ENCODE measurements at regions not wholly inside any gene's neighbourhood (a gene's known extent, or its start where the extent isn't known, plus 50 kb on each side); places are given as distances from the start of the nearest gene placed in this dataset.

DNA sequence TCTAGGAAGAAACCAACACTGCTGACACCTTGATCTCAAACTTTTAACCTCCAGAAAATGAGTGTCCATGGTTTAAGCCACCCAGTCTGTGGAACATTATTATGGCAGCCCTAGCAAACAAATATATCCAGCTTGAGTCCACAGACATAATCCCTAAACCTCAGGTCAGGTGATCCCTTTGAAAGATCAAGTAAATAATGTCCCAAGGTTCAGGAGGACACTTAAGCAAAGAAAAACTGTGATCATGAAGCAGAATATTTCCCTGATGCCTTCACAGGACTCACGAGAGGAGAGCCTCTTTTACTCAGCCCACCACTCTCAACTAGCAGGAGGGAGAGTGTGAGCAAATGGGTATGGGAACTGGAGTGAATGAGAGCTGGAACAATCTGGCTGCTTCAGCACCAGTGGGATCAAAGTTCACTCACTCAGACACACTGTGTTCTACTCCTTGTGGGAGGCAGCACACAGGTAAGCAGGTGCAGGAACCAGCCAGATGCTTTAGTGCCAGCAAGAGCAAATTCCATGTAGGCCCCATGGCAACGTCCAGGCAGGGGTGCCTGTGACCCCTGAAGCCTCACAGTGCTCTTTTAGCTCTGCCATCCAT, 608.4 kb downstream of the RAB28 start:
- Histone ChIP-seq H3K27ac (ENCODE audit: extremely low read depth, low read depth, low read length) (no peak overlapping the region), H3K9me3 (ENCODE audit: control insufficient read depth, insufficient read depth, low read depth, low read length) (no peaks in the 10 kb centered on the region), H3K4me1 (ENCODE audit: control insufficient read depth, insufficient read depth, low read length) (no peaks in the 10 kb centered on the region), H3K4me3 (ENCODE audit: low read depth, low read length) (no peak overlapping the region), H3K36me3 (ENCODE audit: control insufficient read depth in 2 of 2, insufficient read depth in 1 of 2, low read length in 2 of 2) (no peaks in the 10 kb centered on the region)
- ChIA-PET POLR2A (no interaction called here), CTCF (no interaction called here)
- TF ChIP-seq, protein P1, sequence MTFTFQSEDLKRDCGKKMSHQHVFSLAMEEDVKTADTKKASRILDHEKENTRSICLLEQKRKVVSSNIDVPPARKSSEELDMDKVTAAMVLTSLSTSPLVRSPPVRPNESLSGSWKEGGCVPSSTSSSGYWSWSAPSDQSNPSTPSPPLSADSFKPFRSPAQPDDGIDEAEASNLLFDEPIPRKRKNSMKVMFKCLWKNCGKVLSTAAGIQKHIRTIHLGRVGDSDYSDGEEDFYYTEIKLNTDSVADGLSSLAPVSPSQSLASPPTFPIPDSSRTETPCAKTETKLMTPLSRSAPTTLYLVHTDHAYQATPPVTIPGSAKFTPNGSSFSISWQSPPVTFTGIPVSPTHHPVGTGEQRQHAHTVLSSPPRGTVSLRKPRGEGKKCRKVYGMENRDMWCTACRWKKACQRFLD (tag by site-specific recombination; IDR thresholded peaks at IDR 0.05) = no peak
- no peak for TF ChIP-seq TRIM28 (IDR thresholded peaks at IDR 0.05; ENCODE audit: borderline replicate concordance, low read length)
- no peak for TF ChIP-seq ZNF16 (tag by site-specific recombination; IDR thresholded peaks at IDR 0.05; ENCODE audit: low read depth)
- TF ChIP-seq GLIS2 (tag by site-specific recombination; IDR thresholded peaks at IDR 0.05) = no peak
- TF ChIP-seq, protein P2, sequence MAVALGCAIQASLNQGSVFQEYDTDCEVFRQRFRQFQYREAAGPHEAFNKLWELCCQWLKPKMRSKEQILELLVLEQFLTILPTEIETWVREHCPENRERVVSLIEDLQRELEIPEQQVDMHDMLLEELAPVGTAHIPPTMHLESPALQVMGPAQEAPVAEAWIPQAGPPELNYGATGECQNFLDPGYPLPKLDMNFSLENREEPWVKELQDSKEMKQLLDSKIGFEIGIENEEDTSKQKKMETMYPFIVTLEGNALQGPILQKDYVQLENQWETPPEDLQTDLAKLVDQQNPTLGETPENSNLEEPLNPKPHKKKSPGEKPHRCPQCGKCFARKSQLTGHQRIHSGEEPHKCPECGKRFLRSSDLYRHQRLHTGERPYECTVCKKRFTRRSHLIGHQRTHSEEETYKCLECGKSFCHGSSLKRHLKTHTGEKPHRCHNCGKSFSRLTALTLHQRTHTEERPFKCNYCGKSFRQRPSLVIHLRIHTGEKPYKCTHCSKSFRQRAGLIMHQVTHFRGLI (tag by site-specific recombination; IDR thresholded peaks at IDR 0.05) = no peak
- TF ChIP-seq ZNF626 (tag by site-specific recombination; IDR thresholded peaks at IDR 0.05) = no peak
- TF ChIP-seq SCRT2 (tag by site-specific recombination; IDR thresholded peaks at IDR 0.05) = no peak
- TF ChIP-seq, protein P3, sequence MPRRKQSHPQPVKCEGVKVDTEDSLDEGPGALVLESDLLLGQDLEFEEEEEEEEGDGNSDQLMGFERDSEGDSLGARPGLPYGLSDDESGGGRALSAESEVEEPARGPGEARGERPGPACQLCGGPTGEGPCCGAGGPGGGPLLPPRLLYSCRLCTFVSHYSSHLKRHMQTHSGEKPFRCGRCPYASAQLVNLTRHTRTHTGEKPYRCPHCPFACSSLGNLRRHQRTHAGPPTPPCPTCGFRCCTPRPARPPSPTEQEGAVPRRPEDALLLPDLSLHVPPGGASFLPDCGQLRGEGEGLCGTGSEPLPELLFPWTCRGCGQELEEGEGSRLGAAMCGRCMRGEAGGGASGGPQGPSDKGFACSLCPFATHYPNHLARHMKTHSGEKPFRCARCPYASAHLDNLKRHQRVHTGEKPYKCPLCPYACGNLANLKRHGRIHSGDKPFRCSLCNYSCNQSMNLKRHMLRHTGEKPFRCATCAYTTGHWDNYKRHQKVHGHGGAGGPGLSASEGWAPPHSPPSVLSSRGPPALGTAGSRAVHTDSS (tag by site-specific recombination; IDR thresholded peaks at IDR 0.05) = no peak

DNA sequence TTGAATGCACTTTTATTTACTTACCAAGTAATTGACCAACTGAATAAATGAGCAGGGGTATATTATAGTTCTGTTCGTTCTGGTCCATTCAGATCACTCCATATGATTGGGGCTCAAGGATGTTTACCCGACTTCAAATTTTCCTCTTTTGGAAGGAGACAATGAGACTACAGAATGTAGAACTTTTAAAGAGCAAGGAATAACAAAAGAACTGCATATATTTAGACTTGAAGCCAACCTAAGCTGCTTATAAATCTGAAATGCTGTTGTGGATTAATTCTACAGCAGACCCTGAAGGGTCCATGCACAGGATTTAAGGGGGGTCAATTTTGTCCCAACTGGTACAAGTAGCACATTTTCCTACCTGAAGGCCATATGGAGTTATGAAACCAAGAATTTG, 610.8 kb downstream of the RAB28 start:
- Histone ChIP-seq H3K27ac (ENCODE audit: extremely low read depth, low read depth, low read length) (no peak overlapping the region), H3K36me3 (ENCODE audit: control insufficient read depth in 2 of 2, insufficient read depth in 1 of 2, low read length in 2 of 2) (no peaks in the 10 kb centered on the region), H3K9me3 (ENCODE audit: control insufficient read depth, insufficient read depth, low read depth, low read length) (no peaks in the 10 kb centered on the region), H3K4me1 (ENCODE audit: control insufficient read depth, insufficient read depth, low read length) (no peaks in the 10 kb centered on the region), H3K4me3 (ENCODE audit: low read depth, low read length) (no peak overlapping the region)
- TF ChIP-seq OSR2 (tag by site-specific recombination; IDR thresholded peaks at IDR 0.05) (no peak), BCL11B (tag by site-specific recombination; IDR thresholded peaks at IDR 0.05; ENCODE audit: low read depth) (no peak), ZNF843 (tag by site-specific recombination; IDR thresholded peaks at IDR 0.05) (no peak), ZNF2 (tag by site-specific recombination; IDR thresholded peaks at IDR 0.05) (no peak), GLI2 (tag by site-specific recombination; IDR thresholded peaks at IDR 0.05; ENCODE audit: borderline replicate concordance, low read depth) (no peak)
- TF ChIP-seq, protein P4, sequence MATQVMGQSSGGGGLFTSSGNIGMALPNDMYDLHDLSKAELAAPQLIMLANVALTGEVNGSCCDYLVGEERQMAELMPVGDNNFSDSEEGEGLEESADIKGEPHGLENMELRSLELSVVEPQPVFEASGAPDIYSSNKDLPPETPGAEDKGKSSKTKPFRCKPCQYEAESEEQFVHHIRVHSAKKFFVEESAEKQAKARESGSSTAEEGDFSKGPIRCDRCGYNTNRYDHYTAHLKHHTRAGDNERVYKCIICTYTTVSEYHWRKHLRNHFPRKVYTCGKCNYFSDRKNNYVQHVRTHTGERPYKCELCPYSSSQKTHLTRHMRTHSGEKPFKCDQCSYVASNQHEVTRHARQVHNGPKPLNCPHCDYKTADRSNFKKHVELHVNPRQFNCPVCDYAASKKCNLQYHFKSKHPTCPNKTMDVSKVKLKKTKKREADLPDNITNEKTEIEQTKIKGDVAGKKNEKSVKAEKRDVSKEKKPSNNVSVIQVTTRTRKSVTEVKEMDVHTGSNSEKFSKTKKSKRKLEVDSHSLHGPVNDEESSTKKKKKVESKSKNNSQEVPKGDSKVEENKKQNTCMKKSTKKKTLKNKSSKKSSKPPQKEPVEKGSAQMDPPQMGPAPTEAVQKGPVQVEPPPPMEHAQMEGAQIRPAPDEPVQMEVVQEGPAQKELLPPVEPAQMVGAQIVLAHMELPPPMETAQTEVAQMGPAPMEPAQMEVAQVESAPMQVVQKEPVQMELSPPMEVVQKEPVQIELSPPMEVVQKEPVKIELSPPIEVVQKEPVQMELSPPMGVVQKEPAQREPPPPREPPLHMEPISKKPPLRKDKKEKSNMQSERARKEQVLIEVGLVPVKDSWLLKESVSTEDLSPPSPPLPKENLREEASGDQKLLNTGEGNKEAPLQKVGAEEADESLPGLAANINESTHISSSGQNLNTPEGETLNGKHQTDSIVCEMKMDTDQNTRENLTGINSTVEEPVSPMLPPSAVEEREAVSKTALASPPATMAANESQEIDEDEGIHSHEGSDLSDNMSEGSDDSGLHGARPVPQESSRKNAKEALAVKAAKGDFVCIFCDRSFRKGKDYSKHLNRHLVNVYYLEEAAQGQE (tag by site-specific recombination; IDR thresholded peaks at IDR 0.05) = no peak
- TF ChIP-seq, protein P2 (tag by site-specific recombination; IDR thresholded peaks at IDR 0.05) = no peak
- CTCF ChIA-PET = no interaction called here
- POLR2A ChIA-PET = no interaction called here
